Gastroesophageal sphincter (tissue), 3 donors: ENCODE measurements at regions not wholly inside any gene's neighbourhood (a gene's known extent, or its start where the extent isn't known, plus 50 kb on each side); places are given as distances from the start of the nearest gene placed in this dataset.

ENCODE experiments used
- CTCF ChIP-seq, 4 experiments: fragments of 200-600 bp in 2 of 4; fragments of 450-650 bp in 2 of 4; sonication (generic) in 1 of 4; IDR thresholded peaks; one replicate each; pipeline ENCODE4 v1.5.1; 2017 to 2019; ENCODE audit warnings: antibody characterized with exemption in 4 of 4, mild to moderate bottlenecking in 2 of 4, moderate library complexity in 2 of 4
- EP300 ChIP-seq: sonication (generic); formaldehyde crosslinking; IDR thresholded peaks from one replicate; pipeline ENCODE4 v1.6.1; 2017; ENCODE audit warnings: antibody characterized with exemption, mild to moderate bottlenecking
- POLR2A ChIP-seq, 2 donors: fragments of 450-650 bp; IDR thresholded peaks; one replicate each; pipeline ENCODE4 v1.6.1; 2017; ENCODE audit warnings: antibody characterized with exemption in 2 of 2, mild to moderate bottlenecking in 2 of 2, moderate library complexity in 1 of 2

GRCh38 chr12:75792687-75793086 lies 238.9 kb downstream of the PHLDA1 start:
- no peak for TF ChIP-seq CTCF (IDR thresholded peaks at IDR 0.05)
- TF ChIP-seq POLR2A (IDR thresholded peaks at IDR 0.05): no peak
- no peak for TF ChIP-seq EP300
